OCI-LY3 (cell line): ENCODE measurements at regions not wholly inside any gene's neighbourhood (a gene's known extent, or its start where the extent isn't known, plus 50 kb on each side); places are given as distances from the start of the nearest gene placed in this dataset.

Source experiments
- CTCF ChIP-seq: fragments of 200-600, 300-600 bp; sonication (generic); IDR thresholded peaks from 2 replicates; pipeline ENCODE4 v1.5.1; 2014; ENCODE audit warnings: antibody characterized with exemption, low read length, low read depth
- EZH2phosphoT487 ChIP-seq: fragments of 200-600 bp; shearing (Covaris generic); IDR thresholded peaks from 2 replicates; pipeline ENCODE4 v1.6.1; 2018; ENCODE audit warnings: antibody characterized with exemption, mixed run types, low read depth

DNA sequence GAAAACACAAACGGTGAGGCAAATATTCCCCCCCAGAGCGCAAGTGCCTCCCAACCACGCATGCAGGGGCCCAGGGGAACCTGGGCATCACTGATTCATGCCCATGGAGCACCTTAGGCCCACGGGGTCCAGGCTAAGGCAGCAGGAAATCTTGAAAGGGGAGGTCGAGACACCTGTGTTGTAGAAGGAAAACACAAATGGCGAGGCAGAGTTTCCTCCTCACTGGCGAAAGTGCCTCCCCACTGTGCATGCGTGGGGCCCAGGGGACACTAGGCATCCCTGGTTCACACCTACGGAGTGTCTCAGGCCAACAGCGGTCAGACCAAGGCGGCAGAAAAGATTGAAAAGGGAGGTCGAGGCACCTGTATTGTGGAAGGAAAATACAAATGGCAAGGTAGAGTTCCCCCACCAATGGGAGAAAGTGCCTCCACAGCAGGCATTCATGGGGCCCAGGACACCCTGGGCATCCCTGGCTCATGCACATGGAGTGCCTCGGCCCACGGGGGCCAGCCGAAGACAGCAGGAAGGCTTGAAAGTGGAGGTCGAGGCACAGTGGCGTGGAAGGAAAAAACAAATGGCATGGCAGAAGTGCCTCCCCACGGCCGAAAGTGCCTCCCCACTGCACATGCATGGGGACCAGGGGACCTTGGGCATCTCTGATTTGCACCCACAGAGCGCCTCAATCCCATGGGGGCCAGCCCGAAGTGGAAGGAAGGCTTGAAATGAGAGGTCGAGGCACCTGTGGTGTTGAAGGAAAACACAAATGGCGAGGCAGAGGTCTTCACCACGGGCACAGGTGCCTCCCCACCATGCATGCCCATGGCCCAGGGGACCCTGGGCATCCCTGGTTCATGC lies 368.8 kb downstream of the ALG10 start:
- TF ChIP-seq CTCF = no peak
- no peak for TF ChIP-seq EZH2phosphoT487
